ENCODE measurements at regions not wholly inside any gene's neighbourhood (a gene's known extent, or its start where the extent isn't known, plus 50 kb on each side); places are given as distances from the start of the nearest gene placed in this dataset.

DNA sequence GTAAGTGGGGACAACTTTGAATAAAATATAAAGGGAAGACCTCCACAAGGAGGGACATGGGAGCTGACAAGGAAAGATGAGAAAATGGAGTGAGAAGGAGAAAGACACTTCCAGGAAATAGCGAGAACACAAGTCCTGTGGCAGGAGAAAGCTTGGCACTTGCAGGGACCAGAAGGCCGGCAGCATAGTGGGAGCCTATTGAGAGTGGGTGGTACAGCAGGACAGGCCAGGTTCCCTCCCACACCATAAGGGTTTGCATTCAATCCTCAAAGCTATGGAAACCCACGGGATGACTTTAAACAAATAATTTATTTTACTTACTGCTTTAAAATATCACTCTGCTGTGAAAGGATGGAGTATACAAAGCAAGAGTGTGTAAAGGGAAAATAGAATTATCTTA lies 173.2 kb upstream of the ELL2 start:
- DNase-seq, result no peak
- Mint-ChIP-seq H3K27me3 (ENCODE audit: low read depth, poor library complexity) (peaks cover 4% of the 10 kb centered on the region), H3K36me3 (ENCODE audit: low read depth) (no peaks in the 10 kb centered on the region), H3K9me3 (no peaks in the 10 kb centered on the region), H3K27ac (no peak overlapping the region), H3K4me3 (no peak overlapping the region), H3K4me1 (peaks cover 9% of the 10 kb centered on the region)
- TF ChIP-seq, protein P1, sequence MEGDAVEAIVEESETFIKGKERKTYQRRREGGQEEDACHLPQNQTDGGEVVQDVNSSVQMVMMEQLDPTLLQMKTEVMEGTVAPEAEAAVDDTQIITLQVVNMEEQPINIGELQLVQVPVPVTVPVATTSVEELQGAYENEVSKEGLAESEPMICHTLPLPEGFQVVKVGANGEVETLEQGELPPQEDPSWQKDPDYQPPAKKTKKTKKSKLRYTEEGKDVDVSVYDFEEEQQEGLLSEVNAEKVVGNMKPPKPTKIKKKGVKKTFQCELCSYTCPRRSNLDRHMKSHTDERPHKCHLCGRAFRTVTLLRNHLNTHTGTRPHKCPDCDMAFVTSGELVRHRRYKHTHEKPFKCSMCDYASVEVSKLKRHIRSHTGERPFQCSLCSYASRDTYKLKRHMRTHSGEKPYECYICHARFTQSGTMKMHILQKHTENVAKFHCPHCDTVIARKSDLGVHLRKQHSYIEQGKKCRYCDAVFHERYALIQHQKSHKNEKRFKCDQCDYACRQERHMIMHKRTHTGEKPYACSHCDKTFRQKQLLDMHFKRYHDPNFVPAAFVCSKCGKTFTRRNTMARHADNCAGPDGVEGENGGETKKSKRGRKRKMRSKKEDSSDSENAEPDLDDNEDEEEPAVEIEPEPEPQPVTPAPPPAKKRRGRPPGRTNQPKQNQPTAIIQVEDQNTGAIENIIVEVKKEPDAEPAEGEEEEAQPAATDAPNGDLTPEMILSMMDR (IDR thresholded peaks at IDR 0.05), result no peak

DNA sequence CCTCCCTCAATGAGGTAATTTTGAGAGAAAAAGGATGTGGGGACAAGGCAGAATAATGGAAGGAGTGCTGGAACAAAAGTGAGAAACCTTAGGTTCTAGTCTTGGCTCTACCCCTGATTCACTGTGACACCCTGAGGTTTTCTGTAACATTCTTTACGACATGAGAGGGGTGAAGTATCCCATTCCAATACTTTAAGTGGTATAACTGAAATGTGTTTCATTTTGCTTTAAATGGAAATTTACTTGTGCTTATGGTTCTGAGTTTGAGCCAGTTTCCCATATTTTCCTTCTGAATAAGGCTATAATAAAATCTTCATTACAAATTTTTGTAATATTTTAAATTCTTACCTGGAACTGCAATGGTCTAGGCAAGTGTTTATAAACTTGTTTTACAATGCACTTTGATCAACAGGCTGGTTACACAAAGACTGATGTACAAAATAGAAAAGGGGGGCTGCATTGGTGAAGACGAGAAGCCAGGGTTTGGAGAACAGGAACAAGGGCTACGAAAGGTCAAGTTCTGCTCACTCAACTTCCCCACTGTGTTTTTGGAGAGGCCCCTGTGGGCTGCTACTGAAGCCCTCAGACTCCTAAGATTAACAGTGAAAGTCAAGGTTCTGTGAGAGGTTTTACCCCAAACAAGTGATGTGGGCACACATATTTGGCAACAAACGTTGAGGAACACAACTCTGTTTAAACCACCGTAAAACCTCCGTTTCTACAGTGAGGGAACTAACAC lies 171.9 kb upstream of the ELL2 start:
- Mint-ChIP-seq H3K27me3 (ENCODE audit: low read depth, poor library complexity) (peaks cover 4% of the 10 kb centered on the region), H3K27ac (no peak overlapping the region), H3K9me3 (no peaks in the 10 kb centered on the region), H3K4me1 (peaks cover 10% of the 10 kb centered on the region), H3K36me3 (ENCODE audit: low read depth) (no peaks in the 10 kb centered on the region), H3K4me3 (no peak overlapping the region)
- DNase-seq, result no peak
- TF ChIP-seq, protein P1 (IDR thresholded peaks at IDR 0.05), result no peak

DNA sequence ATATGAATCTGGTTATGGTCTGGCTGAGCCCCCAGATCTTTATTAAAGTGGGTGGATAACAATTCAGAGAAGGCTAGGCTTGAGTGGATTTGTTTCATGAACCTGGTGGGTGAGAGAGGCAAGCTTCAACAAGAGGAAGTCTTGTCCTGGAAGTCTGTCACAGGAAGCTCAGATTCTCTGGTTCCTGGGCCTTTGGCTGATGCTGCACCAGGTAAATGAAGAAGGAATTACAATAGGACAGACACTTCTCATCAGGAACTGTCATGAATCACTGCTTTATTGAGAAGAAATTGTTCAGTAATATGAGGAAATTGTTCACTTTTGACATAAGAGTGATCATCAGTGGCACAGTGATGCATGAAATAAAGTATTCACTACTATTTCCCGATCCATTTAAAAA lies 167.6 kb upstream of the ELL2 start:
- no peak for DNase-seq
- no peaks in the 10 kb centered on the region for H3K9me3 Mint-ChIP-seq
- no peaks in the 10 kb centered on the region for H3K27me3 Mint-ChIP-seq (ENCODE audit: low read depth, poor library complexity)
- no peak overlapping the region for H3K4me3 Mint-ChIP-seq
- TF ChIP-seq, protein P1 (IDR thresholded peaks at IDR 0.05), result no peak
- H3K27ac Mint-ChIP-seq, result no peak overlapping the region
- no peaks in the 10 kb centered on the region for H3K36me3 Mint-ChIP-seq (ENCODE audit: low read depth)
- peaks cover 25% of the 10 kb centered on the region for H3K4me1 Mint-ChIP-seq

DNA sequence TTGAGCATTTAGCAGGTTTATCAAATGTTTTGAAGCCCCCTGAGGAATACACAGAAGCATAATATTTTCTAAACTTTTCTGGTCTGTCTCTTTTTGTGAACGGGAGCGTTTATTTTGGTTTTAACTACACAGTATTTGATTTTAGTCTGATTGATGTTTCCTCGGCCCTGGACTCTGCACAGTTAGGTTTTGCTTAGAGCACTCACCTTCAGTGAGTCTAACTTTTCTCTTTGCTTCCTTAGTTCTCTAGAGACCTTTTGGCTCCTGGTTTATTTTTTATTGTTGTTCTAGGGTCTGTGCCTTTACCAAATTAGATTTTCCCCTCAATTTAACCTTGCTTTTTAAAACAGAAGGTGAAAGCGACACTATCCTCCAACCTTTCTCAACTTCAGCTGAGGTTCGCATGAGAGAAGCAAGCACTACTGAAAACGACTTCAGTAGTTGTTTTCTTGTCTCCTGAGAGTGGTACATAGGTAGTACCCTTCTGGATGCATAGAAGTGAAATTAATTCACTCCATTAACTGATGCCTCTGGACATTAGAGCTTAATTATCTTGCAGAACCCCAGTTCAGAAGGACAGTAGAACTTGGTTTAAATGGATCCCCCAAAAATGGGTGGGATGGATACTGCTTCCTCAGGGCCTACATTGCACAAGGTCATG lies 166.7 kb upstream of the ELL2 start:
- H3K4me3 Mint-ChIP-seq, result no peak overlapping the region
- no peaks in the 10 kb centered on the region for H3K9me3 Mint-ChIP-seq
- TF ChIP-seq, protein P1 (IDR thresholded peaks at IDR 0.05), result no peak
- no peak for DNase-seq
- peak overlapping the region; percentile 61 for H3K27ac Mint-ChIP-seq
- H3K4me1 Mint-ChIP-seq, result peaks cover 20% of the 10 kb centered on the region
- H3K36me3 Mint-ChIP-seq (ENCODE audit: low read depth), result no peaks in the 10 kb centered on the region
- H3K27me3 Mint-ChIP-seq (ENCODE audit: low read depth, poor library complexity), result no peaks in the 10 kb centered on the region

DNA sequence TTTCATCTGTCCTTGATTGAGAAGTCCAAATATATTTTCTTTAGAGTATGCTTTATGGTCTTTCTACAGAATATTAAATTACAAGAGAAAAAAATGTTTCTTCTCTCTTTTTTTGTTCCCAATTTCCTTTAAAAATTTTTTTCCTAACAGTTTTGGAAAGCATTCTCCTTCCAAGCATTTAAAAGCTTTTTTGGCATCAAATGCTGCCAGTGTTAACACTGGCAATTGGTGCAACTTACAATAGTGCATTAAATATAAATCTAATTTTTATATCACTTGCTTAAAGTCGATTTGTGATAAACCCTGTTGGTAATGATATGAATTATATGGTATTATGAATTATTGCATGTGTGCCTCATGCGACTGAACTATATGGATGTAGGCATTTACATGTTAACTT lies 165.9 kb upstream of the ELL2 start:
- Mint-ChIP-seq H3K27ac (no peak overlapping the region), H3K4me1 (peaks cover 15% of the 10 kb centered on the region), H3K27me3 (ENCODE audit: low read depth, poor library complexity) (no peaks in the 10 kb centered on the region), H3K4me3 (no peak overlapping the region), H3K36me3 (ENCODE audit: low read depth) (no peaks in the 10 kb centered on the region), H3K9me3 (no peaks in the 10 kb centered on the region)
- no peak for DNase-seq
- TF ChIP-seq, protein P1 (IDR thresholded peaks at IDR 0.05), result no peak
